Osteoblast (primary cell): ENCODE measurements at regions not wholly inside any gene's neighbourhood (a gene's known extent, or its start where the extent isn't known, plus 50 kb on each side); places are given as distances from the start of the nearest gene placed in this dataset.

ENCODE experiments used
- DNase-seq: peaks from one replicate; pipeline ENCODE4 v3.0.0; 2011; ENCODE audit warnings: low spot score, mixed read lengths; ENCODE audit not compliant: insufficient read length; ENCODE audit errors: missing footprints
- H2AFZ ChIP-seq: 2 replicates; pipeline ENCODE4 v1.6.0; 2011; ENCODE audit warnings: mild to moderate bottlenecking, low read length
- H3K27ac ChIP-seq: 2 replicates; pipeline ENCODE4 v1.5.1; 2011; ENCODE audit warnings: mild to moderate bottlenecking, low read depth, low read length, moderate library complexity
- H3K27me3 ChIP-seq: 2 replicates; pipeline ENCODE4 v1.6.0; 2012; ENCODE audit warnings: mild to moderate bottlenecking, control low read depth, inconsistent platforms, low read length, moderate library complexity; ENCODE audit not compliant: insufficient read depth
- H3K36me3 ChIP-seq: 2 replicates; pipeline ENCODE4 v1.5.1; 2011; ENCODE audit warnings: mild to moderate bottlenecking, low read length, control low read depth, moderate library complexity; ENCODE audit not compliant: insufficient read depth
- H3K4me1 ChIP-seq: 2 replicates; pipeline ENCODE4 v1.5.1; 2011; ENCODE audit warnings: mild to moderate bottlenecking, low read length, control low read depth, moderate library complexity; ENCODE audit not compliant: insufficient read depth
- H3K4me2 ChIP-seq: 2 replicates; pipeline ENCODE4 v1.6.0; 2011; ENCODE audit warnings: mild to moderate bottlenecking, low read length; ENCODE audit not compliant: insufficient read depth
- H3K4me3 ChIP-seq: fragments of 200-600 bp; sonication (generic); 3 replicates; pipeline ENCODE4 v1.5.1; 2012; ENCODE audit warnings: mild to moderate bottlenecking, low read length, inconsistent platforms; ENCODE audit not compliant: insufficient read depth
- H3K79me2 ChIP-seq: 2 replicates; pipeline ENCODE4 v1.6.0; 2012; ENCODE audit warnings: mild to moderate bottlenecking, low read length, control low read depth, inconsistent platforms; ENCODE audit not compliant: insufficient read depth
- H3K9me3 ChIP-seq: 2 replicates; pipeline ENCODE4 v1.5.1; 2011; ENCODE audit warnings: low read depth, low read length, control low read depth
- H4K20me1 ChIP-seq: 2 replicates; pipeline ENCODE4 v1.6.0; 2012; ENCODE audit warnings: mild to moderate bottlenecking, low read length, control low read depth; ENCODE audit not compliant: insufficient read depth
- CTCF ChIP-seq: IDR thresholded peaks from 2 replicates; pipeline ENCODE4 v1.5.1; 2011; ENCODE audit warnings: mild to moderate bottlenecking, low read depth, low read length, moderate library complexity; ENCODE audit errors: extremely low read depth

- no peaks in the 10 kb centered on the region for H3K9me3 ChIP-seq
- H3K36me3 ChIP-seq = no peaks in the 10 kb centered on the region
- H3K27me3 ChIP-seq = no peaks in the 10 kb centered on the region
- no peaks in the 10 kb centered on the region for H3K79me2 ChIP-seq
- no peaks in the 10 kb centered on the region for H4K20me1 ChIP-seq
- H3K27ac ChIP-seq = no peak overlapping the region
- H3K4me1 ChIP-seq = peaks cover 12% of the 10 kb centered on the region
- no peak overlapping the region for H2AFZ ChIP-seq
- peak overlapping the region; percentile 54 for H3K4me2 ChIP-seq
- H3K4me3 ChIP-seq = no peak overlapping the region
- peak; percentile 60 for DNase-seq
- TF ChIP-seq CTCF = peak; percentile 51
These were observed 155.4 kb downstream of the RFPL4B start for GRCh38 chr6:112502351-112503090.

GRCh38 chr6:112503091-112503596 lies 156.0 kb downstream of the RFPL4B start:
- TF ChIP-seq CTCF = no peak
- no peak overlapping the region for H3K27ac ChIP-seq
- H3K36me3 ChIP-seq = no peaks in the 10 kb centered on the region
- H3K4me2 ChIP-seq = peak overlapping the region; percentile 54
- no peak overlapping the region for H3K4me3 ChIP-seq
- H3K9me3 ChIP-seq = no peaks in the 10 kb centered on the region
- no peaks in the 10 kb centered on the region for H3K27me3 ChIP-seq
- peak overlapping the region; percentile 71 for H2AFZ ChIP-seq
- H4K20me1 ChIP-seq = no peaks in the 10 kb centered on the region
- H3K79me2 ChIP-seq = no peaks in the 10 kb centered on the region
- H3K4me1 ChIP-seq = peaks cover 12% of the 10 kb centered on the region
- DNase-seq = peak; percentile 70

GRCh38 chr6:112504621-112505020 lies 157.5 kb downstream of the RFPL4B start:
- H3K4me1 ChIP-seq = peaks cover 12% of the 10 kb centered on the region
- TF ChIP-seq CTCF = no peak
- no peak overlapping the region for H3K4me2 ChIP-seq
- H3K4me3 ChIP-seq = no peak overlapping the region
- H3K27me3 ChIP-seq = no peaks in the 10 kb centered on the region
- no peak overlapping the region for H2AFZ ChIP-seq
- no peak for DNase-seq
- H3K36me3 ChIP-seq = no peaks in the 10 kb centered on the region
- H3K9me3 ChIP-seq = no peaks in the 10 kb centered on the region
- H4K20me1 ChIP-seq = no peaks in the 10 kb centered on the region
- no peaks in the 10 kb centered on the region for H3K79me2 ChIP-seq
- H3K27ac ChIP-seq = no peak overlapping the region

GRCh38 chr6:112511441-112511840 lies 164.3 kb downstream of the RFPL4B start:
- H3K9me3 ChIP-seq = no peaks in the 10 kb centered on the region
- no peak for TF ChIP-seq CTCF
- no peaks in the 10 kb centered on the region for H4K20me1 ChIP-seq
- no peak overlapping the region for H3K4me2 ChIP-seq
- H2AFZ ChIP-seq = no peak overlapping the region
- DNase-seq = no peak
- no peaks in the 10 kb centered on the region for H3K4me1 ChIP-seq
- no peaks in the 10 kb centered on the region for H3K36me3 ChIP-seq
- no peaks in the 10 kb centered on the region for H3K79me2 ChIP-seq
- no peak overlapping the region for H3K4me3 ChIP-seq
- no peak overlapping the region for H3K27ac ChIP-seq
- no peaks in the 10 kb centered on the region for H3K27me3 ChIP-seq
